HepG2 (cell line): ENCODE measurements at regions not wholly inside any gene's neighbourhood (a gene's known extent, or its start where the extent isn't known, plus 50 kb on each side); places are given as distances from the start of the nearest gene placed in this dataset.

ENCODE experiments used
- ATAC-seq: fragments of 200-7000 bp; cut with Tn5 transposase; 3 replicates; pipeline ENCODE4 v1.9.1; 2020; ENCODE audit warnings: mild to moderate bottlenecking, moderate library complexity
- BruUV-seq: library from RNA; stranded (reverse); fragments of 400-500 nt; replicated peaks from 2 replicates; lab custom pipeline; 2021; lab: Mats Ljungman, UMichigan
- CTCF ChIA-PET: fragments of 300-600 bp; formaldehyde crosslinking; extraction: SDS; loops from one replicate; lab custom pipeline; 2021; ENCODE audit warnings: low total read pairs, inconsistent platforms, low intra/inter-chr PET ratio; lab: Yijun Ruan, JAX
- POLR2A ChIA-PET: fragments of 350-600 bp; sonication (Branson Sonifier 250); formaldehyde crosslinking; loops from one replicate; lab custom pipeline; 2020; ENCODE audit warnings: antibody characterized with exemption, inconsistent platforms; lab: Yijun Ruan, JAX
- DNase-seq: peaks from one replicate; pipeline ENCODE4 v3.0.0-alpha.2; 2015; ENCODE audit warnings: low spot score
- FAIRE-seq: peaks from 3 replicates; lab custom pipeline; 2011; peaks lifted over from hg19 to GRCh38; lab: Jason Lieb, UNC
- H2AFZ ChIP-seq: one replicate; pipeline ENCODE4 v1.6.1; 2011; ENCODE audit warnings: low read length, inconsistent platforms
- H3K27ac ChIP-seq: fragments of 300-600 bp; 3 replicates; pipeline ENCODE4 v1.8.0; 2011; ENCODE audit warnings: mixed run types, mild to moderate bottlenecking, mixed read lengths, low read length, inconsistent platforms; ENCODE audit not compliant: insufficient read depth; ENCODE audit errors: extremely low read length
- H3K27me3 ChIP-seq, 2 experiments: fragments of 200-600 bp in 1 of 2; 2 replicates in 1 of 2; 3 replicates in 1 of 2; pipeline versions ENCODE4 v1.6.0 to v1.8.0; 2011; ENCODE audit warnings: low read length in 2 of 2, mild to moderate bottlenecking in 2 of 2, moderate library complexity in 2 of 2, inconsistent platforms in 1 of 2; ENCODE audit not compliant: insufficient read depth in 2 of 2, control insufficient read depth in 1 of 2
- H3K36me3 ChIP-seq, 2 experiments: fragments of 200-600 bp in 1 of 2; replicated peaks in 1 of 2; 2 replicates in 1 of 2; 3 replicates in 1 of 2; pipeline versions ENCODE4 v1.5.1 to v1.8.0; 2011; ENCODE audit warnings: low read length in 2 of 2, inconsistent platforms in 1 of 2; ENCODE audit not compliant: insufficient read depth in 2 of 2, control insufficient read depth in 1 of 2
- H3K4me1 ChIP-seq: 2 replicates; pipeline ENCODE4 v1.5.1; 2012; ENCODE audit warnings: low read length, inconsistent platforms; ENCODE audit not compliant: insufficient read depth
- H3K4me2 ChIP-seq: 2 replicates; pipeline ENCODE4 v1.6.0; 2011; ENCODE audit warnings: low read depth, low read length, inconsistent platforms
- H3K4me3 ChIP-seq, 3 experiments: fragments of 200-600 bp in 1 of 3; sonication (generic), shearing (Covaris generic) in 1 of 3; replicated peaks in 1 of 3; 2 replicates each; pipeline ENCODE4 v1.5.1; 2011 to 2016; ENCODE audit warnings: low read length in 3 of 3, inconsistent platforms in 2 of 3, low read depth in 2 of 3, mild to moderate bottlenecking in 2 of 3, control low read depth in 1 of 3, mixed read lengths in 1 of 3; ENCODE audit not compliant: insufficient read depth in 1 of 3
- H3K79me2 ChIP-seq: one replicate; pipeline ENCODE4 v1.6.1; 2011; ENCODE audit warnings: low read length, inconsistent platforms; ENCODE audit not compliant: insufficient read depth
- H3K9ac ChIP-seq: 2 replicates; pipeline ENCODE4 v1.6.0; 2011; ENCODE audit warnings: mild to moderate bottlenecking, low read depth, low read length, inconsistent platforms; ENCODE audit not compliant: insufficient read depth
- H3K9me3 ChIP-seq: 2 replicates; pipeline ENCODE4 v1.5.1; 2012; ENCODE audit warnings: mild to moderate bottlenecking, low read length
- H4K20me1 ChIP-seq: 2 replicates; pipeline ENCODE4 v1.6.0; 2011; ENCODE audit warnings: inconsistent platforms, mild to moderate bottlenecking, low read length, moderate library complexity; ENCODE audit not compliant: insufficient read depth
- ARID2 ChIP-seq: sonication (generic); formaldehyde crosslinking; IDR thresholded peaks from 2 replicates; pipeline ENCODE4 v1.8.1; 2022; ENCODE audit warnings: mild to moderate bottlenecking, missing genetic modification reagents, borderline replicate concordance
- ETV6 ChIP-seq: sonication (generic); formaldehyde crosslinking; conservative IDR thresholded peaks from 2 replicates; pipeline ENCODE4 v1.4.0; 2020; ENCODE audit warnings: missing genetic modification reagents
- IKZF4 ChIP-seq: sonication (generic); formaldehyde crosslinking; IDR thresholded peaks from 2 replicates; pipeline ENCODE4 v1.5.1; 2020; ENCODE audit warnings: borderline replicate concordance, mild to moderate bottlenecking, low read depth, missing genetic modification reagents; ENCODE audit errors: not compliant biosample characterization
- MAX ChIP-seq: IDR thresholded peaks from 2 replicates; pipeline ENCODE4 v1.6.1; 2012; ENCODE audit warnings: inconsistent platforms
- PHB2 ChIP-seq: fragments of 450-650 bp; IDR thresholded peaks from 2 replicates; pipeline ENCODE4 v1.6.1; 2018; ENCODE audit not compliant: partially characterized antibody
- ZFP91 ChIP-seq: sonication (generic); formaldehyde crosslinking; IDR thresholded peaks from 2 replicates; pipeline ENCODE4 v1.9.0; 2022; ENCODE audit warnings: missing genetic modification reagents, mild to moderate bottlenecking, borderline replicate concordance
- ZNF343 ChIP-seq: sonication (generic); formaldehyde crosslinking; IDR thresholded peaks from 2 replicates; pipeline ENCODE4 v1.4.0; 2020; ENCODE audit warnings: mild to moderate bottlenecking, missing genetic modification reagents
- ZNF512 ChIP-seq: sonication (generic); formaldehyde crosslinking; IDR thresholded peaks from 2 replicates; pipeline ENCODE4 v1.4.0; 2020; ENCODE audit warnings: mild to moderate bottlenecking, missing genetic modification reagents
- WGBS: methylation state at CpG from one replicate; pipeline ENCODE4 v1.1.6; 2017; ENCODE audit warnings: low lambda C conversion rate; 5-methylcytosine and 5-hydroxymethylcytosine counted together
- in situ Hi-C: cut with HindIII; loops from 2 replicates; pipeline ENCODE4 v1.10.0; 2017; ENCODE audit warnings: low pct_unique_long_range_greater_than_20kb; ENCODE audit not compliant: extremely low pct_ligation_motif_present
- intact Hi-C: fragments of 100-400 bp; cut with micrococcal nuclease; formaldehyde crosslinking; loops from one replicate; pipeline ENCODE4 v1.10.0; 2022; ENCODE audit not compliant: unreplicated experiment

- FAIRE-seq, result no peak
- intact Hi-C loops (no loop called here), in situ Hi-C loops (no loop called here)
- H3K4me2 ChIP-seq, result no peak overlapping the region
- no peaks in the 10 kb centered on the region for H3K79me2 ChIP-seq
- ChIA-PET POLR2A (no interaction called here), CTCF (no interaction called here)
- no peak overlapping the region for H3K9ac ChIP-seq
- BruUV-seq, result no TSS peak
- H3K4me3 ChIP-seq, result no peak overlapping the region
- no peak for ATAC-seq
- H3K36me3 ChIP-seq, result no peaks in the 10 kb centered on the region
- H3K4me1 ChIP-seq, result no peaks in the 10 kb centered on the region
- H4K20me1 ChIP-seq, result no peaks in the 10 kb centered on the region
- no peaks in the 10 kb centered on the region for H3K9me3 ChIP-seq
- no peaks in the 10 kb centered on the region for H3K27me3 ChIP-seq
- no peak overlapping the region for H3K27ac ChIP-seq
- DNase-seq, result no peak
- H2AFZ ChIP-seq, result no peak overlapping the region
- 0% methylated on average over 1 of the region's 1 CpG for WGBS
- TF ChIP-seq MAX (no peak), ARID2 (CRISPR knock-in tag) (no peak), ETV6 (CRISPR knock-in tag) (no peak), PHB2 (no peak), IKZF4 (CRISPR knock-in tag) (no peak), ZNF512 (CRISPR knock-in tag) (no peak), ZNF343 (CRISPR knock-in tag) (no peak), ZFP91 (CRISPR knock-in tag) (no peak)
Measured at GRCh38 chr14:71308671-71309070, 401.4 kb downstream of the PCNX1 start.
